ENCODE measurements at regions not wholly inside any gene's neighbourhood (a gene's known extent, or its start where the extent isn't known, plus 50 kb on each side); places are given as distances from the start of the nearest gene placed in this dataset.

DNA sequence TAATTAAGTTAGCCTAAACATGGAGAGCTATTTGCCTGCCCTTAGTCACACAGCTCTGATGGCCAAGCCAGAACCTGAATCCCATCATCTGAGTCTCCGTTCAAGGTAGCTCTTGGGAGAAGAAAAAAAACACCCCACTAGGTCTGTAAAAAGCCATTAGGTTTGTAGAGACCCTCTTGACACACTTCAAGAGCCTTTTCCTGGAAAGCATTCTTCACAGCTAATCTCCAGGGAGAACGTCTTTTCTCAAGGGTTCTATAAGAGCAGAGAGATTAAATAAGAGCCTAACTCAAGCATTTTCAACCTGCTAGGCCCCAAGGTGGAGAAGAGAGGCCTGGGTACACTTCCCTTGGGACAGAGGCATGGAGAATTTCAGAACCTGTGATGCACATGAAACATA, 61.6 kb upstream of the NAV2 start:
- no peak for DNase-seq (ENCODE audit: low read depth)
- H3K4me3 ChIP-seq (ENCODE audit: low read depth, low read length): no peak overlapping the region
- TF ChIP-seq, protein P1, sequence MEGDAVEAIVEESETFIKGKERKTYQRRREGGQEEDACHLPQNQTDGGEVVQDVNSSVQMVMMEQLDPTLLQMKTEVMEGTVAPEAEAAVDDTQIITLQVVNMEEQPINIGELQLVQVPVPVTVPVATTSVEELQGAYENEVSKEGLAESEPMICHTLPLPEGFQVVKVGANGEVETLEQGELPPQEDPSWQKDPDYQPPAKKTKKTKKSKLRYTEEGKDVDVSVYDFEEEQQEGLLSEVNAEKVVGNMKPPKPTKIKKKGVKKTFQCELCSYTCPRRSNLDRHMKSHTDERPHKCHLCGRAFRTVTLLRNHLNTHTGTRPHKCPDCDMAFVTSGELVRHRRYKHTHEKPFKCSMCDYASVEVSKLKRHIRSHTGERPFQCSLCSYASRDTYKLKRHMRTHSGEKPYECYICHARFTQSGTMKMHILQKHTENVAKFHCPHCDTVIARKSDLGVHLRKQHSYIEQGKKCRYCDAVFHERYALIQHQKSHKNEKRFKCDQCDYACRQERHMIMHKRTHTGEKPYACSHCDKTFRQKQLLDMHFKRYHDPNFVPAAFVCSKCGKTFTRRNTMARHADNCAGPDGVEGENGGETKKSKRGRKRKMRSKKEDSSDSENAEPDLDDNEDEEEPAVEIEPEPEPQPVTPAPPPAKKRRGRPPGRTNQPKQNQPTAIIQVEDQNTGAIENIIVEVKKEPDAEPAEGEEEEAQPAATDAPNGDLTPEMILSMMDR (IDR thresholded peaks at IDR 0.05; ENCODE audit: insufficient read depth, low read length): no peak

GRCh38 chr11:19650467-19650866, 62.2 kb upstream of the NAV2 start:
- no peak for DNase-seq (ENCODE audit: low read depth)
- TF ChIP-seq, protein P1 (IDR thresholded peaks at IDR 0.05; ENCODE audit: insufficient read depth, low read length): no peak
- H3K4me3 ChIP-seq (ENCODE audit: low read depth, low read length): no peak overlapping the region

- TF ChIP-seq, protein P1 (IDR thresholded peaks at IDR 0.05; ENCODE audit: insufficient read depth, low read length): no peak
- H3K4me3 ChIP-seq (ENCODE audit: low read depth, low read length): no peak overlapping the region
- no peak for DNase-seq (ENCODE audit: low read depth)
These were observed 62.9 kb upstream of the NAV2 start for GRCh38 chr11:19649751-19650150.

DNA sequence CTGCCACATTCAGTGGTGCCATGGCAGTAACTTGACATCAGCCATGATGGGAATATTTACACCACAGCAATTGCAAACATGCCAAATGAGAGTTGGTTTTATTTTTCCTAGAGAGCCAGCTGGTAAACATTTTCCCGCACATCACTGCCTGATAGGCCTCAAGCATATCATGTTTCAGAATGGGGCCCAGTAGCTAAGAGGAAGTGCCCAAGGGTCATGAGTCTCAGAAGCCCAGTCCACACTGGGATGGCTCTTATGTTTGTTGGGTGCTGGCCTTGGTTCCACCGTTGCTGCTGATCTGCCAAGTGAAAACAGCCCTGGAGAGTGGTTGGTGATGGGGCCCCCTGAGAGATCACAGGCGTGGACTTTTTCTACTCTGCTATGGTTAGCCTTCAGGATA, 64.3 kb upstream of the NAV2 start:
- H3K4me3 ChIP-seq (ENCODE audit: low read depth, low read length): no peak overlapping the region
- TF ChIP-seq, protein P1 (IDR thresholded peaks at IDR 0.05; ENCODE audit: insufficient read depth, low read length): no peak
- DNase-seq (ENCODE audit: low read depth): no peak

DNA sequence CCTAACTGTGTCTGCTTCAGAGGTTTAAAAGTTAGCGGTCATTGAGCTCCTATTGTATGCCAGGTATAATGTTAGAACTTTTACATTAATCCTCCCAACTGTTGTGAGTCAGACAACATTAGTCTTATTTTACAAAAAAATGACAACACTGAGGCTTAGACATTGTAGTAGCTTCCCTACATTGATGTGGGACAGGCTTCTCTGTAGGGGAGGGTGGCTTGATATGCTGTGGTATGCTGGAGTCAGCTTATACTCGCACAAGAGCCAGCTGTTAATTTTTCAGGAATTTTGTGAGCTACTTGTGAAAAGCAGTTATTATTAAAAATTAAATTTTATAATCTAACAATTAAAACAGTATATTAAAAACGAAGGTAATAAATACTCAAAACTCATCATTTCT, 64.8 kb upstream of the NAV2 start:
- no peak overlapping the region for H3K4me3 ChIP-seq (ENCODE audit: low read depth, low read length)
- TF ChIP-seq, protein P1 (IDR thresholded peaks at IDR 0.05; ENCODE audit: insufficient read depth, low read length): no peak
- DNase-seq (ENCODE audit: low read depth): no peak

DNA sequence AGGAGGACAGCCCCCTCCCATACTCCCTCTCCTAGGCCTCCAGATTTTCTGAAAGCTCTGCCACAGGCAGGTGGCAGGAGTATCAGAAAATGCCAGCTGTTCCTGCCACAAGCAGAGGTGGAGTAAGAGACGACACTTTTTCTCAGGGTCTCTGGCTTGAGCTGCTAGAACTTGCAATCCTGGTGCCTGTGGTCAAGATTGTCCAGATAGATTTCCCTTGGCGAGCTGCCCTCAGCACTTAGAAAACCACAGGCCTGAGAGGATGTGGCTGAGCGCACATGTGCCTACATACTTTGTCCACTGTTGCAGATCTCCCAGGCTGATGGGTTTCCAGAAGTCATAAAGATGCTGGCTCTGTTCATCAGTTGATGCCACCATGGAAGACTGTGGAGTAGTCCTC, 65.7 kb upstream of the NAV2 start:
- TF ChIP-seq, protein P1 (IDR thresholded peaks at IDR 0.05; ENCODE audit: insufficient read depth, low read length): no peak
- DNase-seq (ENCODE audit: low read depth): peak; percentile 87
- no peak overlapping the region for H3K4me3 ChIP-seq (ENCODE audit: low read depth, low read length)

DNA sequence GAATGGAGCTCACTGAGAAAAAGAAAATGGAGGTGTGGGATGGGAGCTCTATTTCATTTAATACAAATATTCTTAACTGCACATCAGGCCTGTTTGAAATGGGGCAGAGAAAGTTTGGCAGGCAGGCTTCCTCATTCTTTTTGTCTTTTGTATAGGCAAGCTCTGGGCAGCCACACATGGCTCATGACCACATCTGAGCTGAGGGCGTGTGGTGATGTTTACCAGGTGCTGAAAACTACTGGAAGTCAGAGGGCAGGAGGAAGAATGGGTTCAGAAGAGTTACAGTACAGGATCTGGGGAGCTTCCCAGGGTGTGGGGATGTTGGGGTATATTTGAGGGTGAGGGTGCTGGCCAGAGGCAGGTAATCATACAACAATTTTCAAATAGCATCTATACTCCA, 66.3 kb upstream of the NAV2 start:
- TF ChIP-seq, protein P1 (IDR thresholded peaks at IDR 0.05; ENCODE audit: insufficient read depth, low read length): no peak
- peak; percentile 46 for DNase-seq (ENCODE audit: low read depth)
- no peak overlapping the region for H3K4me3 ChIP-seq (ENCODE audit: low read depth, low read length)
